Body of pancreas (tissue), 4 donors: ENCODE measurements at regions not wholly inside any gene's neighbourhood (a gene's known extent, or its start where the extent isn't known, plus 50 kb on each side); places are given as distances from the start of the nearest gene placed in this dataset.

ENCODE experiments used
- ATAC-seq: fragments of 150-250 bp; one replicate; pipeline ENCODE4 v1.9.1; 2016
- DNase-seq, 4 donors: peaks; one replicate each; pipeline ENCODE4 v3.0.0-alpha.2; 2019
- H3K27ac ChIP-seq, 4 donors: fragments of 200-600 bp; sonication (generic); 1 replicate in 3 of 4; 2 replicates in 1 of 4; pipeline versions ENCODE4 v1.5.1 to v1.6.1; 2016 to 2019; ENCODE audit warnings: mild to moderate bottlenecking in 1 of 4, mixed read lengths in 1 of 4, moderate library complexity in 1 of 4
- H3K27me3 ChIP-seq, 2 donors: fragments of 200-600 bp; sonication (generic); one replicate each; pipeline ENCODE4 v1.6.0; 2016; ENCODE audit warnings: mild to moderate bottlenecking in 1 of 2
- H3K36me3 ChIP-seq, 2 donors: fragments of 200-600 bp; sonication (generic); replicated peaks in 1 of 2; 2 replicates each; pipeline ENCODE4 v1.5.1; 2016; ENCODE audit warnings: low read depth in 2 of 2; ENCODE audit not compliant: insufficient read depth in 1 of 2
- H3K4me1 ChIP-seq: fragments of 200-600 bp; sonication (generic); one replicate; pipeline ENCODE4 v1.6.0; 2016
- H3K4me3 ChIP-seq, 2 donors: fragments of 200-600 bp; sonication (generic); 1 replicate in 1 of 2; 2 replicates in 1 of 2; pipeline ENCODE4 v1.5.1; 2016 to 2019
- H3K9me3 ChIP-seq, 3 donors: fragments of 200-600 bp; sonication (generic); 1 replicate in 2 of 3; 2 replicates in 1 of 3; pipeline ENCODE4 v1.5.1; 2016
- POLR2A ChIP-seq, 3 donors: fragments of 450-650 bp; IDR thresholded peaks; one replicate each; pipeline ENCODE4 v1.6.1; 2016; ENCODE audit warnings: antibody characterized with exemption in 3 of 3, mild to moderate bottlenecking in 2 of 3
- WGBS, 2 donors: methylation state at CpG; one replicate each; pipeline ENCODE4 v1.1.5; 2017; 5-methylcytosine and 5-hydroxymethylcytosine counted together
- intact Hi-C: fragments of 100-400 bp; cut with DNase I; formaldehyde crosslinking; loops from one replicate; pipeline ENCODE4 v1.15.1; 2023
- TF ChIP-seq, protein P1 (sequence below), 7 experiments: fragments of 450-650 bp in 4 of 7; fragments of 200-600 bp in 3 of 7; sonication (generic) in 3 of 7; IDR thresholded peaks; one replicate each; pipeline ENCODE4 v1.5.1; 2016 to 2019; ENCODE audit warnings: antibody characterized with exemption in 7 of 7

DNA sequence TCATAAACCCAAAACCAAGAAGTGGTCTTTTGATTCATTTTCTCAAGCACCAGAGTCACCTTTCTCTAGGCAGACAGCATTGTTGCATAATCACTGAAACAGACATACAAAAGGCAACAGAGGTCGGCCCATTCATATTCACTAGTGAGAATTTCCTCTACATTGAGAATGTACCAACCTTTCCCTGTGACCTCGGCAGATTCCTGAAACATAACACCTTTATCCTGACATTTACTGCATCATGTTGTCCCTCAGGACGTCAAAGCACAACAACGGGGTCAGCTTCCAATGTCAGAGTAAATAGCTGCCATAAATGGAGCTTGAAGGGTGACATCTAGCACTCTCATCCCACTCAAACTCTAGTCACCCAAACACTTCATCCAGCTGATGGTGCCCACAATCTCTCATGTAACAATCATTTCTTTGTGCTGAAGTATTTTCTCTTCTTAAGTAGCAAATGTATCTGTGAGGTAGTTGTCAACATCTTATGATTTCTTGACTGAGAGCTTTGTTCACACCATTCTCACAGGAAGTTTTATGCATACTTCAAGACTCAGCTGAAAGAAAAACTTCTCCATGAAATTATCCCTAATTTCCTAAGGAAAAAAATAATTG, 802.6 kb upstream of the CHAC2 start:
- H3K4me3 ChIP-seq, result no peak overlapping the region
- no peak overlapping the region for H3K27ac ChIP-seq
- TF ChIP-seq POLR2A (IDR thresholded peaks at IDR 0.05), result no peak
- TF ChIP-seq, protein P1, sequence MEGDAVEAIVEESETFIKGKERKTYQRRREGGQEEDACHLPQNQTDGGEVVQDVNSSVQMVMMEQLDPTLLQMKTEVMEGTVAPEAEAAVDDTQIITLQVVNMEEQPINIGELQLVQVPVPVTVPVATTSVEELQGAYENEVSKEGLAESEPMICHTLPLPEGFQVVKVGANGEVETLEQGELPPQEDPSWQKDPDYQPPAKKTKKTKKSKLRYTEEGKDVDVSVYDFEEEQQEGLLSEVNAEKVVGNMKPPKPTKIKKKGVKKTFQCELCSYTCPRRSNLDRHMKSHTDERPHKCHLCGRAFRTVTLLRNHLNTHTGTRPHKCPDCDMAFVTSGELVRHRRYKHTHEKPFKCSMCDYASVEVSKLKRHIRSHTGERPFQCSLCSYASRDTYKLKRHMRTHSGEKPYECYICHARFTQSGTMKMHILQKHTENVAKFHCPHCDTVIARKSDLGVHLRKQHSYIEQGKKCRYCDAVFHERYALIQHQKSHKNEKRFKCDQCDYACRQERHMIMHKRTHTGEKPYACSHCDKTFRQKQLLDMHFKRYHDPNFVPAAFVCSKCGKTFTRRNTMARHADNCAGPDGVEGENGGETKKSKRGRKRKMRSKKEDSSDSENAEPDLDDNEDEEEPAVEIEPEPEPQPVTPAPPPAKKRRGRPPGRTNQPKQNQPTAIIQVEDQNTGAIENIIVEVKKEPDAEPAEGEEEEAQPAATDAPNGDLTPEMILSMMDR (IDR thresholded peaks at IDR 0.05), result no peak
- intact Hi-C loops, result no loop called here
- WGBS, 2 donors, result 64 to 78% methylated on average over 4 of the region's 4 CpGs
- ATAC-seq (no peak), DNase-seq (no peak)
- no peaks in the 10 kb centered on the region for H3K4me1 ChIP-seq
- H3K36me3 ChIP-seq, result no peaks in the 10 kb centered on the region
- no peaks in the 10 kb centered on the region for H3K9me3 ChIP-seq
- H3K27me3 ChIP-seq, result no peaks in the 10 kb centered on the region

DNA sequence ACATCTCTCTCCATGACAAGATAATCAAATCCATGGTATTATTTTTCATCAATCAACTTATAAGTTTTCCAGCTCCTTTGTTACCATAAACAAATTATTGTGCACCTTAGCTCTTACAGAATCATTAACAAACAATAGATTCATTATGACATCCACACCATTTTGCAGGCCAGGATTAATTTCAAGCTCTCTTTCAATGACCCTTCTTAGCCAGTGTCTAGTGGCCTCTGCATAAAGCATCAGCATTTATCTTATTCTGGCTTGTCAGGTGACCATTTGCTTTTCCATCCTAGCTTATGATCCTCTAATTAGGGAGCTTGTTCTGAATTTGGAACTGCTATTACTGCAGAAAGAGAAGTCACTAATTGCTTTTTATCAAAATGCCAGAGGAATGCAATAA, 806.2 kb upstream of the CHAC2 start:
- TF ChIP-seq POLR2A (IDR thresholded peaks at IDR 0.05), result no peak
- TF ChIP-seq, protein P1 (IDR thresholded peaks at IDR 0.05), result no peak
- Histone ChIP-seq H3K27me3 (no peaks in the 10 kb centered on the region), H3K4me1 (no peaks in the 10 kb centered on the region), H3K9me3 (no peaks in the 10 kb centered on the region), H3K36me3 (no peaks in the 10 kb centered on the region), H3K27ac (no peak overlapping the region), H3K4me3 (no peak overlapping the region)
- intact Hi-C loops, result no loop called here
- no peak for DNase-seq
- no peak for ATAC-seq

DNA sequence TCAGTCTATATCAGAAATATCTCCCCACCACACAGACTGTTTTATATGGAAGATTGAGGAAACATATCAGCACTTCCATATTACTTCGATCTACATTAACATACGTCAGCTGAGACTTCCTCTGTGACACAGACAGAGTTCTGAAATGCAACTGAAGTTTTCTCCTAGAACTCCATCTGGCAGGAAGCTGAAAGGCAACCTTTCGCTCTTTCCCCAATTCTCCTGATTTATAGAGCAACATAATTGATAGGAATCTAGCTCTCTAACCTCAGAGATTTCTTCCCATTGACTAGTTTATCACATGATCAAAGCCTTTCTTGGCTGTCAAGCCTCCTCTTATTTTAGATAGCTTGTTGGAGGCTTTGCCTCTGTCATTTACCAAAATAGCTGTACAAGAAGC, 806.7 kb upstream of the CHAC2 start:
- Histone ChIP-seq H3K27ac (no peak overlapping the region), H3K4me3 (no peak overlapping the region), H3K36me3 (no peaks in the 10 kb centered on the region), H3K4me1 (no peaks in the 10 kb centered on the region), H3K27me3 (no peaks in the 10 kb centered on the region), H3K9me3 (no peaks in the 10 kb centered on the region)
- no peak for TF ChIP-seq POLR2A (IDR thresholded peaks at IDR 0.05)
- TF ChIP-seq, protein P1 (IDR thresholded peaks at IDR 0.05), result no peak
- DNase-seq, result no peak
- no peak for ATAC-seq
- WGBS, 2 donors, result 74 to 88% methylated on average over 3 of the region's 3 CpGs
- intact Hi-C loops, result no loop called here

DNA sequence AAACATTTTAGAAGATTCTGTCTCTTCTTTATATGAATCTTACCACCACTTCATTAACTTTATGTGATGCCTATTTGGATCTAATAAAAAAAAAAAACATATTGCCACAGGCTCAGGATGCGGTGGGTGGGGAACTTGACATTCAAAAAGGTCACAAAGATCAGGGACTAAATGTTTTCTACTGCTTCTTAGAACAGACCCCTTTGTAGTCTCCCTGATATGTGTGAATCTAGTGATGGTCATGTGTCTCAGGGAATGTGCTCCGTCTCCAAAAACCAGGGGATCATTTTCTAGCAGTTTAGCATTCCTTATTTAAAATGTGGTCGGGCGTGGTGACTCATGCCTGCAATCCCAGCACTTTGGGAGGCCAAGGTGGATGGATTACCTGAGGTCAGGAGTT, 807.8 kb upstream of the CHAC2 start:
- no peak for ATAC-seq
- no peak for DNase-seq
- no peak overlapping the region for H3K27ac ChIP-seq

DNA sequence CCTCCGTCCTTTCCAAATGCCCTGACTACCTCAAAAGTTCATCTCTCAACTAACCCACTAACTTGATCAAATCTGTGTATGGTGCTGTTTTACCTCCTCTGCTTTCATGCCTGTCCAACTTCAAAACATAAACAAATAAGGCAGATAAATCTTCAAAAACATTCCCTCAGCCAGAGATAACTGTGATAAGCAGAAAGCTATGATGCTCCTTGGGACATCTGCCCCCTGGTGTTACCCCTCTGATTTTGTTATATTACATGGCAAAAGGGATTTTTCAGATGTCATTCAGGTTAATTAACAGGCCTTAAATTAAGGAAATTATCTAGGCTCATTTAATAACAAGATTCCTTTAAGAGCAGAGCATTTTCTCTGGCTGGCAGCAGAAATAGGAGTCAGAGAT, 810.8 kb upstream of the CHAC2 start:
- intact Hi-C loops, result no loop called here
- TF ChIP-seq, protein P1 (IDR thresholded peaks at IDR 0.05), result no peak
- TF ChIP-seq POLR2A (IDR thresholded peaks at IDR 0.05), result no peak
- no peak for ATAC-seq
- no peaks in the 10 kb centered on the region for H3K27me3 ChIP-seq
- no peak overlapping the region for H3K4me3 ChIP-seq
- H3K36me3 ChIP-seq, result no peaks in the 10 kb centered on the region
- 90 to 94% methylated on average over 1 of the region's 1 CpG for WGBS, 2 donors
- DNase-seq, result no peak
- no peaks in the 10 kb centered on the region for H3K4me1 ChIP-seq
- H3K9me3 ChIP-seq, result no peaks in the 10 kb centered on the region
- H3K27ac ChIP-seq, result no peak overlapping the region

More for the DNA sequence above, 807.8 kb upstream of the CHAC2 start:
- no peaks in the 10 kb centered on the region for H3K9me3 ChIP-seq
- no peaks in the 10 kb centered on the region for H3K36me3 ChIP-seq
- TF ChIP-seq, protein P1 (IDR thresholded peaks at IDR 0.05), result no peak
- intact Hi-C loops, result no loop called here
- H3K4me1 ChIP-seq, result no peaks in the 10 kb centered on the region
- H3K27me3 ChIP-seq, result no peaks in the 10 kb centered on the region
- 84 to 95% methylated on average over 4 of the region's 4 CpGs for WGBS, 2 donors
- no peak overlapping the region for H3K4me3 ChIP-seq
